Liver (tissue), 3 donors: ENCODE measurements at regions not wholly inside any gene's neighbourhood (a gene's known extent, or its start where the extent isn't known, plus 50 kb on each side); places are given as distances from the start of the nearest gene placed in this dataset.

Experiments
- EGR1 ChIP-seq, 2 donors: IDR thresholded peaks; 2 replicates each; pipeline ENCODE4 v1.6.1; 2016 to 2018; ENCODE audit warnings: antibody characterized with exemption in 2 of 2, low read depth in 2 of 2
- FOXA1 ChIP-seq: IDR thresholded peaks from 2 replicates; pipeline ENCODE4 v1.6.1; 2016; ENCODE audit warnings: antibody characterized with exemption
- GABPA ChIP-seq, 2 donors: IDR thresholded peaks in 1 of 2; conservative IDR thresholded peaks in 1 of 2; 2 replicates each; pipeline ENCODE4 v1.6.1; 2016; ENCODE audit warnings: antibody characterized with exemption in 2 of 2, mild to moderate bottlenecking in 1 of 2, moderate library complexity in 1 of 2
- JUND ChIP-seq, 2 donors: IDR thresholded peaks; 2 replicates each; pipeline ENCODE4 v1.6.1; 2016; ENCODE audit warnings: antibody characterized with exemption in 2 of 2
- NR2F2 ChIP-seq: IDR thresholded peaks from 2 replicates; pipeline ENCODE4 v1.6.1; 2016; ENCODE audit warnings: antibody characterized with exemption
- RAD21 ChIP-seq, 2 donors: IDR thresholded peaks; 2 replicates each; pipeline ENCODE4 v1.6.1; 2016; ENCODE audit warnings: antibody characterized with exemption in 2 of 2, mild to moderate bottlenecking in 2 of 2
- RXRA ChIP-seq, 2 donors: IDR thresholded peaks; 2 replicates each; pipeline ENCODE4 v1.6.1; 2017 to 2018; ENCODE audit warnings: antibody characterized with exemption in 2 of 2, mild to moderate bottlenecking in 1 of 2
- SP1 ChIP-seq: IDR thresholded peaks from 2 replicates; pipeline ENCODE4 v1.6.1; 2018; ENCODE audit warnings: antibody characterized with exemption, mild to moderate bottlenecking
- TAF1 ChIP-seq: conservative IDR thresholded peaks from 2 replicates; pipeline ENCODE4 v1.6.1; 2016; ENCODE audit warnings: antibody characterized with exemption, mild to moderate bottlenecking
- YY1 ChIP-seq: IDR thresholded peaks from 2 replicates; pipeline ENCODE4 v1.6.1; 2016; ENCODE audit warnings: antibody characterized with exemption, mild to moderate bottlenecking
- TF ChIP-seq, protein P1 (sequence below): fragments of 150-350 bp; IDR thresholded peaks from 2 replicates; pipeline ENCODE4 v1.5.1; 2017; ENCODE audit warnings: improper control_type of control experiment, low read depth, low read length; ENCODE audit not compliant: missing input control
- TF ChIP-seq, protein P2 (sequence below): IDR thresholded peaks from 2 replicates; pipeline ENCODE4 v1.6.1; 2016; ENCODE audit warnings: antibody characterized with exemption, mild to moderate bottlenecking
- TF ChIP-seq, protein P3 (sequence below): IDR thresholded peaks from 2 replicates; pipeline ENCODE4 v1.6.1; 2016; ENCODE audit warnings: antibody characterized with exemption
- TF ChIP-seq, protein P4 (sequence below): IDR thresholded peaks from 2 replicates; pipeline ENCODE4 v1.6.1; 2016; ENCODE audit warnings: antibody characterized with exemption
- donor health status: healthy.
- donor health status: healthy.

DNA sequence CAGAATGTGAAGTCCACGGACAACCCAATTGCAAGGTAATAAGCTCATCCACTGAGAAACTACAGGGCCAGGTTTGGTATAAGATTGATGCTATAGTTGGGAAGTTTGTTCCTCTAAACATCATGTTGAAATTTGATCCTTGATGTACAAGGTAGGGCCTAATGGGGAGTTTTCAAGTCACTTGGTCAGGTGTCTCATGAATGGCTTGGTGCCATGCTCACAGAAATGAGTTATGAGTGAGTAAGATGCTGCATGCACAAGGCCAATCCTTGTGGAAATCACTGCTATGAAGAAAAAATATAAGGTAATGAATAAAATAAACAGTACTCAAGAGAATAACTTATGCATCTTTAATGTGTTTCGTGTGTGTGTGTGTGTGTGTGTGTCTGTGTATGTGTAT, 1891.2 kb downstream of the NCAM2 start:
- TF ChIP-seq, protein P1, sequence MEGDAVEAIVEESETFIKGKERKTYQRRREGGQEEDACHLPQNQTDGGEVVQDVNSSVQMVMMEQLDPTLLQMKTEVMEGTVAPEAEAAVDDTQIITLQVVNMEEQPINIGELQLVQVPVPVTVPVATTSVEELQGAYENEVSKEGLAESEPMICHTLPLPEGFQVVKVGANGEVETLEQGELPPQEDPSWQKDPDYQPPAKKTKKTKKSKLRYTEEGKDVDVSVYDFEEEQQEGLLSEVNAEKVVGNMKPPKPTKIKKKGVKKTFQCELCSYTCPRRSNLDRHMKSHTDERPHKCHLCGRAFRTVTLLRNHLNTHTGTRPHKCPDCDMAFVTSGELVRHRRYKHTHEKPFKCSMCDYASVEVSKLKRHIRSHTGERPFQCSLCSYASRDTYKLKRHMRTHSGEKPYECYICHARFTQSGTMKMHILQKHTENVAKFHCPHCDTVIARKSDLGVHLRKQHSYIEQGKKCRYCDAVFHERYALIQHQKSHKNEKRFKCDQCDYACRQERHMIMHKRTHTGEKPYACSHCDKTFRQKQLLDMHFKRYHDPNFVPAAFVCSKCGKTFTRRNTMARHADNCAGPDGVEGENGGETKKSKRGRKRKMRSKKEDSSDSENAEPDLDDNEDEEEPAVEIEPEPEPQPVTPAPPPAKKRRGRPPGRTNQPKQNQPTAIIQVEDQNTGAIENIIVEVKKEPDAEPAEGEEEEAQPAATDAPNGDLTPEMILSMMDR, result no peak
- TF ChIP-seq EGR1 (IDR thresholded peaks at IDR 0.05; ENCODE audit: low read depth in 2 of 2), result no peak
- no peak for TF ChIP-seq YY1
- TF ChIP-seq RAD21 (IDR thresholded peaks at IDR 0.05), result no peak
- TF ChIP-seq GABPA (IDR thresholded peaks at IDR 0.05 in 1 of 2, conservative IDR thresholded peaks at IDR 0.05 in 1 of 2), result no peak
- TF ChIP-seq SP1, result no peak
- TF ChIP-seq, protein P2, sequence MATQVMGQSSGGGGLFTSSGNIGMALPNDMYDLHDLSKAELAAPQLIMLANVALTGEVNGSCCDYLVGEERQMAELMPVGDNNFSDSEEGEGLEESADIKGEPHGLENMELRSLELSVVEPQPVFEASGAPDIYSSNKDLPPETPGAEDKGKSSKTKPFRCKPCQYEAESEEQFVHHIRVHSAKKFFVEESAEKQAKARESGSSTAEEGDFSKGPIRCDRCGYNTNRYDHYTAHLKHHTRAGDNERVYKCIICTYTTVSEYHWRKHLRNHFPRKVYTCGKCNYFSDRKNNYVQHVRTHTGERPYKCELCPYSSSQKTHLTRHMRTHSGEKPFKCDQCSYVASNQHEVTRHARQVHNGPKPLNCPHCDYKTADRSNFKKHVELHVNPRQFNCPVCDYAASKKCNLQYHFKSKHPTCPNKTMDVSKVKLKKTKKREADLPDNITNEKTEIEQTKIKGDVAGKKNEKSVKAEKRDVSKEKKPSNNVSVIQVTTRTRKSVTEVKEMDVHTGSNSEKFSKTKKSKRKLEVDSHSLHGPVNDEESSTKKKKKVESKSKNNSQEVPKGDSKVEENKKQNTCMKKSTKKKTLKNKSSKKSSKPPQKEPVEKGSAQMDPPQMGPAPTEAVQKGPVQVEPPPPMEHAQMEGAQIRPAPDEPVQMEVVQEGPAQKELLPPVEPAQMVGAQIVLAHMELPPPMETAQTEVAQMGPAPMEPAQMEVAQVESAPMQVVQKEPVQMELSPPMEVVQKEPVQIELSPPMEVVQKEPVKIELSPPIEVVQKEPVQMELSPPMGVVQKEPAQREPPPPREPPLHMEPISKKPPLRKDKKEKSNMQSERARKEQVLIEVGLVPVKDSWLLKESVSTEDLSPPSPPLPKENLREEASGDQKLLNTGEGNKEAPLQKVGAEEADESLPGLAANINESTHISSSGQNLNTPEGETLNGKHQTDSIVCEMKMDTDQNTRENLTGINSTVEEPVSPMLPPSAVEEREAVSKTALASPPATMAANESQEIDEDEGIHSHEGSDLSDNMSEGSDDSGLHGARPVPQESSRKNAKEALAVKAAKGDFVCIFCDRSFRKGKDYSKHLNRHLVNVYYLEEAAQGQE, result no peak
- TF ChIP-seq, protein P3, sequence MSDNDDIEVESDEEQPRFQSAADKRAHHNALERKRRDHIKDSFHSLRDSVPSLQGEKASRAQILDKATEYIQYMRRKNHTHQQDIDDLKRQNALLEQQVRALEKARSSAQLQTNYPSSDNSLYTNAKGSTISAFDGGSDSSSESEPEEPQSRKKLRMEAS, result no peak
- TF ChIP-seq JUND (IDR thresholded peaks at IDR 0.05), result no peak
- TF ChIP-seq TAF1, result no peak
- TF ChIP-seq RXRA (IDR thresholded peaks at IDR 0.05), result no peak
- TF ChIP-seq, protein P4, sequence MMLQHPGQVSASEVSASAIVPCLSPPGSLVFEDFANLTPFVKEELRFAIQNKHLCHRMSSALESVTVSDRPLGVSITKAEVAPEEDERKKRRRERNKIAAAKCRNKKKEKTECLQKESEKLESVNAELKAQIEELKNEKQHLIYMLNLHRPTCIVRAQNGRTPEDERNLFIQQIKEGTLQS, result no peak
- no peak for TF ChIP-seq FOXA1
- no peak for TF ChIP-seq NR2F2
